PC-3 (cell line): ENCODE measurements at regions not wholly inside any gene's neighbourhood (a gene's known extent, or its start where the extent isn't known, plus 50 kb on each side); places are given as distances from the start of the nearest gene placed in this dataset.

Source experiments
- ATAC-seq: fragments of 200-7000 bp; cut with Tn5 transposase; 2 replicates; pipeline ENCODE4 v1.9.1; 2020; ENCODE audit warnings: mild to moderate bottlenecking, moderate library complexity
- BruUV-seq: library from RNA; stranded (reverse); fragments of 400-500 nt; replicated peaks from 2 replicates; lab custom pipeline; 2021; lab: Mats Ljungman, UMichigan
- CTCF ChIA-PET: fragments of 300-600 bp; sonication (Branson Sonifier 250); formaldehyde crosslinking; loops from one replicate; lab custom pipeline; 2022; ENCODE audit warnings: antibody characterized with exemption; lab: Charles Lee
- POLR2A ChIA-PET: fragments of 300-600 bp; sonication (Branson Sonifier 250); formaldehyde crosslinking; loops from one replicate; lab custom pipeline; 2022; ENCODE audit warnings: antibody characterized with exemption; ENCODE audit not compliant: unreplicated experiment; lab: Charles Lee
- DNase-seq: peaks from one replicate; pipeline ENCODE4 v3.0.0-alpha.2; 2015
- H2AFZ ChIP-seq: fragments of 300-600 bp; sonication (generic); 2 replicates; pipeline ENCODE4 v1.6.0; 2016; ENCODE audit warnings: antibody characterized with exemption, low read length
- H3F3A ChIP-seq: fragments of 300-600 bp; sonication (generic); one replicate; pipeline ENCODE4 v1.6.0; 2017; ENCODE audit warnings: antibody characterized with exemption, low read length, control low read depth, mild to moderate bottlenecking; ENCODE audit not compliant: unreplicated experiment
- H3K27ac ChIP-seq: fragments of 300-600 bp; sonication (generic); 2 replicates; pipeline ENCODE4 v1.5.1; 2016; ENCODE audit warnings: mild to moderate bottlenecking, low read length
- H3K27me3 ChIP-seq: fragments of 300-600 bp; sonication (generic); 2 replicates; pipeline ENCODE4 v1.6.1; 2016; ENCODE audit warnings: low read length, mixed read lengths
- H3K36me3 ChIP-seq: fragments of 300-600 bp; sonication (generic); 2 replicates; pipeline ENCODE4 v1.6.1; 2016; ENCODE audit warnings: low read depth, mixed run types, low read length, mixed read lengths
- H3K4me1 ChIP-seq: fragments of 300-600 bp; sonication (generic); 2 replicates; pipeline ENCODE4 v1.5.1; 2016; ENCODE audit warnings: low read length; ENCODE audit not compliant: insufficient read depth
- H3K4me2 ChIP-seq: fragments of 300-600 bp; sonication (generic); 2 replicates; pipeline ENCODE4 v1.6.0; 2016; ENCODE audit warnings: low read length
- H3K4me3 ChIP-seq: fragments of 300-600 bp; sonication (generic); 2 replicates; pipeline ENCODE4 v1.5.1; 2016; ENCODE audit warnings: mild to moderate bottlenecking, low read length, mixed read lengths
- H3K79me2 ChIP-seq: fragments of 300-600 bp; sonication (generic); 2 replicates; pipeline ENCODE4 v1.6.1; 2017; ENCODE audit warnings: low read length, mixed read lengths
- H3K9ac ChIP-seq: fragments of 300-600 bp; sonication (generic); 2 replicates; pipeline ENCODE4 v1.6.0; 2016; ENCODE audit warnings: mild to moderate bottlenecking, low read length
- H3K9me2 ChIP-seq: fragments of 300-600 bp; sonication (generic); replicated peaks from 2 replicates; pipeline ENCODE4 v1.6.1; 2016; ENCODE audit warnings: mixed run types, low read length, mixed read lengths
- H3K9me3 ChIP-seq: fragments of 300-600 bp; sonication (generic); 2 replicates; pipeline ENCODE4 v1.6.1; 2016; ENCODE audit warnings: low read length, mixed read lengths
- H4K20me1 ChIP-seq: fragments of 300-600 bp; sonication (generic); 2 replicates; pipeline ENCODE4 v1.6.1; 2016; ENCODE audit warnings: low read length, mixed read lengths
- EZH2 ChIP-seq: fragments of 300-600 bp; sonication (generic); IDR thresholded peaks from one replicate; pipeline ENCODE4 v1.6.1; 2017; ENCODE audit warnings: antibody characterized with exemption, mild to moderate bottlenecking, low read length; ENCODE audit not compliant: unreplicated experiment
- EZH2phosphoT487 ChIP-seq: fragments of 300-600 bp; sonication (generic); IDR thresholded peaks from 2 replicates; pipeline ENCODE4 v1.6.1; 2018; ENCODE audit warnings: mild to moderate bottlenecking, antibody characterized with exemption, low read length, borderline replicate concordance
- intact Hi-C: fragments of 100-400 bp; cut with micrococcal nuclease; formaldehyde crosslinking; loops from 2 replicates; pipeline ENCODE4 v1.9.0; 2023
- TF ChIP-seq, protein P1 (sequence below): fragments of 300-600 bp; sonication (generic); conservative IDR thresholded peaks from 2 replicates; pipeline ENCODE4 v1.5.1; 2017; ENCODE audit warnings: antibody characterized with exemption, low read depth, mild to moderate bottlenecking, low read length

GRCh38 chr11:116122697-116123472, 618.7 kb upstream of the CADM1 start:
- intact Hi-C loops, result no loop called here

GRCh38 chr11:116119158-116119557, 614.9 kb upstream of the CADM1 start:
- Histone ChIP-seq H3K27ac (no peak overlapping the region), H3K9me3 (peaks cover 12% of the 10 kb centered on the region; the same call in 1 of the 2 replicates), H3K9ac (no peak overlapping the region), H4K20me1 (no peaks in the 10 kb centered on the region), H3K9me2 (no peaks in the 10 kb centered on the region), H3F3A (no peaks in the 10 kb centered on the region), H3K4me3 (no peak overlapping the region), H2AFZ (no peak overlapping the region), H3K4me1 (no peaks in the 10 kb centered on the region), H3K4me2 (no peak overlapping the region), H3K79me2 (no peaks in the 10 kb centered on the region), H3K36me3 (no peaks in the 10 kb centered on the region), H3K27me3 (no peaks in the 10 kb centered on the region)
- no TSS peak for BruUV-seq
- ChIA-PET CTCF (no interaction called here), POLR2A (no interaction called here)
- intact Hi-C loops, result no loop called here
- ATAC-seq (no peak), DNase-seq (no peak)
- no peak for TF ChIP-seq EZH2phosphoT487
- TF ChIP-seq, protein P1, sequence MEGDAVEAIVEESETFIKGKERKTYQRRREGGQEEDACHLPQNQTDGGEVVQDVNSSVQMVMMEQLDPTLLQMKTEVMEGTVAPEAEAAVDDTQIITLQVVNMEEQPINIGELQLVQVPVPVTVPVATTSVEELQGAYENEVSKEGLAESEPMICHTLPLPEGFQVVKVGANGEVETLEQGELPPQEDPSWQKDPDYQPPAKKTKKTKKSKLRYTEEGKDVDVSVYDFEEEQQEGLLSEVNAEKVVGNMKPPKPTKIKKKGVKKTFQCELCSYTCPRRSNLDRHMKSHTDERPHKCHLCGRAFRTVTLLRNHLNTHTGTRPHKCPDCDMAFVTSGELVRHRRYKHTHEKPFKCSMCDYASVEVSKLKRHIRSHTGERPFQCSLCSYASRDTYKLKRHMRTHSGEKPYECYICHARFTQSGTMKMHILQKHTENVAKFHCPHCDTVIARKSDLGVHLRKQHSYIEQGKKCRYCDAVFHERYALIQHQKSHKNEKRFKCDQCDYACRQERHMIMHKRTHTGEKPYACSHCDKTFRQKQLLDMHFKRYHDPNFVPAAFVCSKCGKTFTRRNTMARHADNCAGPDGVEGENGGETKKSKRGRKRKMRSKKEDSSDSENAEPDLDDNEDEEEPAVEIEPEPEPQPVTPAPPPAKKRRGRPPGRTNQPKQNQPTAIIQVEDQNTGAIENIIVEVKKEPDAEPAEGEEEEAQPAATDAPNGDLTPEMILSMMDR, result no peak
- no peak for TF ChIP-seq EZH2

More at GRCh38 chr11:116122697-116123472, 618.7 kb upstream of the CADM1 start:
- H3K27me3 ChIP-seq, result no peaks in the 10 kb centered on the region
- TF ChIP-seq, protein P1, result no peak
- TF ChIP-seq EZH2phosphoT487 (no peak), EZH2 (no peak)
- BruUV-seq, result no TSS peak
- no peak for ATAC-seq
- no peak for DNase-seq
- 0 out of 2 replicates have a peak, but pooled peaks cover 4% of the 10 kb centered on the region for H3K9me3 ChIP-seq
- H3K4me3 ChIP-seq, result no peak overlapping the region
- no peaks in the 10 kb centered on the region for H3K79me2 ChIP-seq
- ChIA-PET CTCF (no interaction called here), POLR2A (no interaction called here)
- H3K9me2 ChIP-seq, result no peaks in the 10 kb centered on the region
- H3K4me1 ChIP-seq, result no peaks in the 10 kb centered on the region
- H4K20me1 ChIP-seq, result no peaks in the 10 kb centered on the region
- H3K27ac ChIP-seq, result no peak overlapping the region
- no peak overlapping the region for H3K9ac ChIP-seq
- no peaks in the 10 kb centered on the region for H3F3A ChIP-seq
- H3K36me3 ChIP-seq, result no peaks in the 10 kb centered on the region
- H2AFZ ChIP-seq, result no peak overlapping the region
- H3K4me2 ChIP-seq, result no peak overlapping the region

DNA sequence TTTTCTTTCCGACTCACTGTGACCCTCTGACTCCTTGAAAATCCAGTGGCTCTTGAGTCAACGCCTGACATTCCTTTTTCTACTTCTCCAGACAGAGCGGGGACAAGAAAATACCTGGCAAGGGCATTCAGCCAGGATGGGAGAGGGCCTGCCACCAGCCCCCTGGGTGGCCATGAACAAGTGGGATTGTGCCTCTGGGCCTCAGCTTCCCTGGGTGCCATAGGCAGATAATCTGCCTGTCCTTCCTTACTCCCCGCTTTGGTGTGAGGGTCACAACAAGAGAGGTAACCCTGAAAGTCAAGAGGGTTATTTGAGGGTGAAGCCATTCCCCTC, 613.9 kb upstream of the CADM1 start:
- TF ChIP-seq EZH2 (no peak), EZH2phosphoT487 (no peak)
- TF ChIP-seq, protein P1, result no peak
- no peaks in the 10 kb centered on the region for H3F3A ChIP-seq
- H3K9ac ChIP-seq, result no peak overlapping the region
- H3K36me3 ChIP-seq, result no peaks in the 10 kb centered on the region
- no peaks in the 10 kb centered on the region for H3K27me3 ChIP-seq
- H3K4me3 ChIP-seq, result no peak overlapping the region
- H3K9me2 ChIP-seq, result no peaks in the 10 kb centered on the region
- no peak for ATAC-seq
- BruUV-seq, result no TSS peak
- peaks cover 7% of the 10 kb centered on the region; the same call in 1 of the 2 replicates for H3K9me3 ChIP-seq
- H2AFZ ChIP-seq, result no peak overlapping the region
- intact Hi-C loops, result no loop called here
- no peak overlapping the region for H3K4me2 ChIP-seq
- H3K27ac ChIP-seq, result no peak overlapping the region
- CTCF ChIA-PET, result no interaction called here
- no peaks in the 10 kb centered on the region for H4K20me1 ChIP-seq
- DNase-seq, result no peak
- H3K4me1 ChIP-seq, result no peaks in the 10 kb centered on the region
- H3K79me2 ChIP-seq, result no peaks in the 10 kb centered on the region
- POLR2A ChIA-PET, result no interaction called here
